OCI-LY1 (cell line): ENCODE measurements at regions not wholly inside any gene's neighbourhood (a gene's known extent, or its start where the extent isn't known, plus 50 kb on each side); places are given as distances from the start of the nearest gene placed in this dataset.

ENCODE experiments used
- EZH2 ChIP-seq: fragments of 200-600 bp; sonication (generic), shearing (Covaris generic); IDR thresholded peaks from 2 replicates; pipeline ENCODE4 v1.8.0; 2017; ENCODE audit warnings: borderline replicate concordance, mixed run types, mild to moderate bottlenecking, antibody characterized with exemption, low read length, moderate library complexity, mixed read lengths
- TF ChIP-seq, protein P1 (sequence below): fragments of 200-600 bp; sonication (generic), shearing (Covaris generic); IDR thresholded peaks from 2 replicates; pipeline ENCODE4 v1.5.1; 2017; ENCODE audit warnings: mild to moderate bottlenecking, antibody characterized with exemption, low read length, moderate library complexity, mixed read lengths

GRCh38 chr4:89413518-89413917, 105.9 kb upstream of the GPRIN3 start:
- no peak for TF ChIP-seq EZH2
- TF ChIP-seq, protein P1, sequence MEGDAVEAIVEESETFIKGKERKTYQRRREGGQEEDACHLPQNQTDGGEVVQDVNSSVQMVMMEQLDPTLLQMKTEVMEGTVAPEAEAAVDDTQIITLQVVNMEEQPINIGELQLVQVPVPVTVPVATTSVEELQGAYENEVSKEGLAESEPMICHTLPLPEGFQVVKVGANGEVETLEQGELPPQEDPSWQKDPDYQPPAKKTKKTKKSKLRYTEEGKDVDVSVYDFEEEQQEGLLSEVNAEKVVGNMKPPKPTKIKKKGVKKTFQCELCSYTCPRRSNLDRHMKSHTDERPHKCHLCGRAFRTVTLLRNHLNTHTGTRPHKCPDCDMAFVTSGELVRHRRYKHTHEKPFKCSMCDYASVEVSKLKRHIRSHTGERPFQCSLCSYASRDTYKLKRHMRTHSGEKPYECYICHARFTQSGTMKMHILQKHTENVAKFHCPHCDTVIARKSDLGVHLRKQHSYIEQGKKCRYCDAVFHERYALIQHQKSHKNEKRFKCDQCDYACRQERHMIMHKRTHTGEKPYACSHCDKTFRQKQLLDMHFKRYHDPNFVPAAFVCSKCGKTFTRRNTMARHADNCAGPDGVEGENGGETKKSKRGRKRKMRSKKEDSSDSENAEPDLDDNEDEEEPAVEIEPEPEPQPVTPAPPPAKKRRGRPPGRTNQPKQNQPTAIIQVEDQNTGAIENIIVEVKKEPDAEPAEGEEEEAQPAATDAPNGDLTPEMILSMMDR = no peak
